NOMO-1 treated with dmso at 0.1 percent for 144 hours (cell line): ENCODE measurements at regions not wholly inside any gene's neighbourhood (a gene's known extent, or its start where the extent isn't known, plus 50 kb on each side); places are given as distances from the start of the nearest gene placed in this dataset.
"Not testable (repeated sequence)": the region's sequence is repeated elsewhere in the genome, so short reads cannot be mapped to it uniquely, and the experiment has no call there.

Experiments used
- DNase-seq: peaks from one replicate; lab custom pipeline; 2025; ENCODE audit not compliant: unreplicated experiment; lab: John Stamatoyannopoulos, UW

- DNase-seq = no peak
These were observed 55.1 kb upstream of the F9 start for GRCh38 chrX:139475432-139475831.

GRCh38 chrX:139461945-139462344, 68.6 kb upstream of the F9 start:
- not testable (repeated sequence) for DNase-seq

- no peak for DNase-seq
These were observed 75.8 kb upstream of the F9 start for GRCh38 chrX:139454743-139455142.

GRCh38 chrX:139448996-139449395, 81.5 kb upstream of the F9 start:
- DNase-seq = no peak

GRCh38 chrX:139446832-139447231, 83.7 kb upstream of the F9 start:
- no peak for DNase-seq

- no peak for DNase-seq
These were observed 100.6 kb upstream of the F9 start for GRCh38 chrX:139429913-139430312.

GRCh38 chrX:139423186-139423585, 107.4 kb upstream of the F9 start:
- DNase-seq = no peak

GRCh38 chrX:139398258-139398657, 132.3 kb upstream of the F9 start:
- DNase-seq = not testable (repeated sequence)

GRCh38 chrX:139388254-139388653, 142.3 kb upstream of the F9 start:
- DNase-seq = no peak

GRCh38 chrX:139382529-139382928, 148.0 kb upstream of the F9 start:
- no peak for DNase-seq

GRCh38 chrX:139376547-139376946, 154.0 kb upstream of the F9 start:
- DNase-seq = not testable (repeated sequence)

GRCh38 chrX:139360356-139360755, 170.2 kb upstream of the F9 start:
- no peak for DNase-seq

GRCh38 chrX:139342594-139342991, 187.9 kb upstream of the F9 start:
- not testable (repeated sequence) for DNase-seq

GRCh38 chrX:139341855-139342593, 188.5 kb upstream of the F9 start:
- DNase-seq = not testable (repeated sequence)

- DNase-seq = no peak
These were observed 198.1 kb upstream of the F9 start for GRCh38 chrX:139332441-139332840.

GRCh38 chrX:139327355-139327754, 203.2 kb upstream of the F9 start:
- no peak for DNase-seq

GRCh38 chrX:139324756-139325155, 205.8 kb upstream of the F9 start:
- DNase-seq = no peak

GRCh38 chrX:139320661-139321354, 209.7 kb upstream of the F9 start:
- DNase-seq = not testable (repeated sequence)

GRCh38 chrX:139306675-139307074, 223.9 kb upstream of the F9 start:
- not testable (repeated sequence) for DNase-seq

- DNase-seq = no peak
These were observed 226.1 kb upstream of the F9 start for GRCh38 chrX:139304471-139304870.

GRCh38 chrX:139299309-139299708, 231.2 kb upstream of the F9 start:
- no peak for DNase-seq

GRCh38 chrX:139298437-139298836, 232.1 kb upstream of the F9 start:
- no peak for DNase-seq

- no peak for DNase-seq
These were observed 232.9 kb upstream of the F9 start for GRCh38 chrX:139297638-139298037.
